ENCODE measurements at regions not wholly inside any gene's neighbourhood (a gene's known extent, or its start where the extent isn't known, plus 50 kb on each side); places are given as distances from the start of the nearest gene placed in this dataset.

DNA sequence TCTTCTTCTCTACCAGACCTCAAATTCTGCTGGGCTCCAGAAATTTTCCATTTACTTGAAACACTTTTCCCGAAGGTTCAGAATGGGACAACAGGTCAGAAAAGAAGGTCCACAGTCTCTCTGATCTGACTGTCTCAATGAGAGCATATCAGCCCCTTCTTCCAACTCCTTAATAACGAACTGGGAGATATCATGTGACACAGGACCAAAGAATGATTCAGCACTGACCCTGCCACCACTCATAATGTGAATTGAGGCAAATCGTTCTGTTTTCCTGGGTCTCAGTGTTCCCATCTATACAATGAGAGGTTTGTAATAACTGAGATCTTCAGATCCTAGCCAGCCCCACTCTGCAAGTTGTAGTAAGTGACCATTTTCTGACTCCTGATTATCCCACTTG is 500.5 kb downstream of the NTRK3 start:
- CTCF ChIA-PET, result interaction anchor here (1.1 kb wide), 1 partner anchor 39 kb away, joined by 3 read pairs; no protein-coding TSS in a partner anchor
- TF ChIP-seq, protein P1, sequence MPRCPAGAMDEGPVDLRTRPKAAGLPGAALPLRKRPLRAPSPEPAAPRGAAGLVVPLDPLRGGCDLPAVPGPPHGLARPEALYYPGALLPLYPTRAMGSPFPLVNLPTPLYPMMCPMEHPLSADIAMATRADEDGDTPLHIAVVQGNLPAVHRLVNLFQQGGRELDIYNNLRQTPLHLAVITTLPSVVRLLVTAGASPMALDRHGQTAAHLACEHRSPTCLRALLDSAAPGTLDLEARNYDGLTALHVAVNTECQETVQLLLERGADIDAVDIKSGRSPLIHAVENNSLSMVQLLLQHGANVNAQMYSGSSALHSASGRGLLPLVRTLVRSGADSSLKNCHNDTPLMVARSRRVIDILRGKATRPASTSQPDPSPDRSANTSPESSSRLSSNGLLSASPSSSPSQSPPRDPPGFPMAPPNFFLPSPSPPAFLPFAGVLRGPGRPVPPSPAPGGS (IDR thresholded peaks at IDR 0.05), result no peak
- TF ChIP-seq ZFP36 (IDR thresholded peaks at IDR 0.05; ENCODE audit: borderline replicate concordance, partially characterized antibody) (no peak), ZC3H11A (IDR thresholded peaks at IDR 0.05) (no peak), EHF (CRISPR knock-in tag; IDR thresholded peaks at IDR 0.05) (no peak), RFX5 (IDR thresholded peaks at IDR 0.05) (no peak), EHMT2 (IDR thresholded peaks at IDR 0.05; ENCODE audit: low read depth) (no peak), KDM1A (IDR thresholded peaks at IDR 0.05; ENCODE audit: low read depth) (no peak), ZSCAN20 (CRISPR knock-in tag; IDR thresholded peaks at IDR 0.05) (no peak), MYC (IDR thresholded peaks at IDR 0.05; ENCODE audit: borderline replicate concordance, low read length) (no peak), SMC3 (IDR thresholded peaks at IDR 0.05) (no peak)
- TF ChIP-seq, protein P2, sequence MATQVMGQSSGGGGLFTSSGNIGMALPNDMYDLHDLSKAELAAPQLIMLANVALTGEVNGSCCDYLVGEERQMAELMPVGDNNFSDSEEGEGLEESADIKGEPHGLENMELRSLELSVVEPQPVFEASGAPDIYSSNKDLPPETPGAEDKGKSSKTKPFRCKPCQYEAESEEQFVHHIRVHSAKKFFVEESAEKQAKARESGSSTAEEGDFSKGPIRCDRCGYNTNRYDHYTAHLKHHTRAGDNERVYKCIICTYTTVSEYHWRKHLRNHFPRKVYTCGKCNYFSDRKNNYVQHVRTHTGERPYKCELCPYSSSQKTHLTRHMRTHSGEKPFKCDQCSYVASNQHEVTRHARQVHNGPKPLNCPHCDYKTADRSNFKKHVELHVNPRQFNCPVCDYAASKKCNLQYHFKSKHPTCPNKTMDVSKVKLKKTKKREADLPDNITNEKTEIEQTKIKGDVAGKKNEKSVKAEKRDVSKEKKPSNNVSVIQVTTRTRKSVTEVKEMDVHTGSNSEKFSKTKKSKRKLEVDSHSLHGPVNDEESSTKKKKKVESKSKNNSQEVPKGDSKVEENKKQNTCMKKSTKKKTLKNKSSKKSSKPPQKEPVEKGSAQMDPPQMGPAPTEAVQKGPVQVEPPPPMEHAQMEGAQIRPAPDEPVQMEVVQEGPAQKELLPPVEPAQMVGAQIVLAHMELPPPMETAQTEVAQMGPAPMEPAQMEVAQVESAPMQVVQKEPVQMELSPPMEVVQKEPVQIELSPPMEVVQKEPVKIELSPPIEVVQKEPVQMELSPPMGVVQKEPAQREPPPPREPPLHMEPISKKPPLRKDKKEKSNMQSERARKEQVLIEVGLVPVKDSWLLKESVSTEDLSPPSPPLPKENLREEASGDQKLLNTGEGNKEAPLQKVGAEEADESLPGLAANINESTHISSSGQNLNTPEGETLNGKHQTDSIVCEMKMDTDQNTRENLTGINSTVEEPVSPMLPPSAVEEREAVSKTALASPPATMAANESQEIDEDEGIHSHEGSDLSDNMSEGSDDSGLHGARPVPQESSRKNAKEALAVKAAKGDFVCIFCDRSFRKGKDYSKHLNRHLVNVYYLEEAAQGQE (IDR thresholded peaks at IDR 0.05), result no peak
- TF ChIP-seq, protein P3, sequence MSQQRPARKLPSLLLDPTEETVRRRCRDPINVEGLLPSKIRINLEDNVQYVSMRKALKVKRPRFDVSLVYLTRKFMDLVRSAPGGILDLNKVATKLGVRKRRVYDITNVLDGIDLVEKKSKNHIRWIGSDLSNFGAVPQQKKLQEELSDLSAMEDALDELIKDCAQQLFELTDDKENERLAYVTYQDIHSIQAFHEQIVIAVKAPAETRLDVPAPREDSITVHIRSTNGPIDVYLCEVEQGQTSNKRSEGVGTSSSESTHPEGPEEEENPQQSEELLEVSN (IDR thresholded peaks at IDR 0.05; ENCODE audit: borderline replicate concordance, low read depth), result no peak
- no peak for FAIRE-seq
- H3K4me1 ChIP-seq, result peaks cover 40% of the 10 kb centered on the region
- no peak overlapping the region for H3K4me2 ChIP-seq
- WGBS (ENCODE audit: missing lambda C conversion rate), result 54% methylated on average over 3 of the region's 3 CpGs
- DNase-seq (ENCODE audit: low read depth in 1 of 2, low spot score in 1 of 2), result no peak
- no peaks in the 10 kb centered on the region for H3K9me3 ChIP-seq
- POLR2A ChIA-PET, result no interaction called here
- H3K27ac ChIP-seq, result peak overlapping the region in 1 of 2 experiments; percentile 19; a peak in 2 of 6 replicates
- ATAC-seq, result no peak
- H3K4me3 ChIP-seq, result no peak overlapping the region

DNA sequence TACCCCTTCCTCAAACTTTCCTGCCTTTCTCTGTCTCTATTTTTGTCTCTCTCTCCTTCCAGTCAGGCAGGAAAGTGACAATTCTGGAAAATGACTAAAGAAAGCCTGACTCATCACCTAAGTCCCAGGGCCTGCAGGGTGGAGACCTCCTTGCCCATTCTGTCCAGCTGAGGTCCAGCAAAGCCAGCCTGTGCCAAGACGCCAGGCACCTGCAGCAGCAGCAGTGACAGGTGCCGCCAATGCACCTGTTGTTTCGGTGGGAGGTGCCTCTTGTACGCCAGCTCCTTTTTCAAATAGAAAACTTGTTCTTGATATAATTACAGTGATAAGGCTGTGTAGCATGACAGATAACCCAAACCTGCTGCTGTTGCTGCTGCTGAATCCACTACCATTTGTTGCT is 501.3 kb downstream of the NTRK3 start:
- CTCF ChIA-PET, result interaction anchor here (1.1 kb wide), 1 partner anchor 40 kb away, joined by 3 read pairs; no protein-coding TSS in a partner anchor
- H3K4me3 ChIP-seq, result no peak overlapping the region
- peak overlapping the region in 1 of 2 experiments; percentile 73; a peak in 2 of 6 replicates for H3K27ac ChIP-seq
- H3K4me2 ChIP-seq, result 0 out of 3 replicates have a peak overlapping the region, but pooled peaks have one; percentile 8
- H3K9me3 ChIP-seq, result no peaks in the 10 kb centered on the region
- 80% methylated on average over 4 of the region's 4 CpGs for WGBS (ENCODE audit: missing lambda C conversion rate)
- FAIRE-seq (no peak), ATAC-seq (no peak), DNase-seq (ENCODE audit: low read depth in 1 of 2, low spot score in 1 of 2) (no peak)
- no peak for TF ChIP-seq RAD21 (conservative IDR thresholded peaks at IDR 0.05 in 1 of 2, IDR thresholded peaks at IDR 0.05 in 1 of 2)
- TF ChIP-seq MAFK (IDR thresholded peaks at IDR 0.05; ENCODE audit: partially characterized antibody), result peak; percentile 19
- peaks cover 40% of the 10 kb centered on the region for H3K4me1 ChIP-seq
- POLR2A ChIA-PET, result no interaction called here

DNA sequence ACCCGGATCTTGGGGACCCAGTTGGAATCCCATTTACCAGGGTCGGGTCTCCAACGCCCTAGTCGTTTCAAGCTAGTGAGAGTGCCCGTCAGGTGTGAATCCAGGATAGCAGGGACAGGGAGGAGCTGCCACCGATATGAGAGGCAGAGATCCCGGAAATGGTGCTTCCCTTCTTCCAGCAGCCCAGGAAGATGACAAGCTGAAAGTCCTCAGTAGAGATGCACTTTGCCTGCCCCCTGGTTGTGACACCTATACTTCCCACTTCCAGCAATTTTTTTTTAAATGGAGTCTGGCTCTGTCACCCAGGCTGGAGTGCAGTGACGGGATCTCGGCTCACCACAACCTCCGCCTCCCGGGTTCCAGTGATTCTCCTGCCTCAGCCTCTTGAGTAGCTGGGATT is 503.0 kb downstream of the NTRK3 start:
- DNase-seq (ENCODE audit: low read depth in 1 of 2, low spot score in 1 of 2) (peak in 1 of 2 experiments; percentile 22), FAIRE-seq (no peak), ATAC-seq (peak; percentile 14 to 21; a peak in 1 of 6 replicates)
- Histone ChIP-seq H3K4me1 (peaks cover 40% of the 10 kb centered on the region), H3K9me3 (no peaks in the 10 kb centered on the region), H3K27ac (peak overlapping the region in 1 of 2 experiments; percentile 73; a peak in 4 of 6 replicates), H3K4me3 (no peak overlapping the region), H3K4me2 (peak overlapping the region; percentile 77)
- ChIA-PET POLR2A (no interaction called here), CTCF (interaction anchor here (0.6 to 1.0 kb wide), 2 partner anchors 15 to 62 kb away, joined by 3 to 4 read pairs; no protein-coding TSS in a partner anchor)
- 41% methylated on average over 11 of the region's 11 CpGs for WGBS (ENCODE audit: missing lambda C conversion rate)
- TF ChIP-seq HOXA7 (CRISPR knock-in tag; IDR thresholded peaks at IDR 0.05) (no peak), ZNF302 (CRISPR knock-in tag; IDR thresholded peaks at IDR 0.05) (no peak), HES2 (IDR thresholded peaks at IDR 0.05) (no peak), MYC (IDR thresholded peaks at IDR 0.05; ENCODE audit: borderline replicate concordance, low read length) (no peak), ZFP36 (IDR thresholded peaks at IDR 0.05; ENCODE audit: borderline replicate concordance, partially characterized antibody) (no peak), HDAC2 (IDR thresholded peaks at IDR 0.05) (no peak), ZSCAN20 (CRISPR knock-in tag; IDR thresholded peaks at IDR 0.05) (no peak), FOSB (CRISPR knock-in tag; IDR thresholded peaks at IDR 0.05) (no peak)
- TF ChIP-seq, protein P1 (IDR thresholded peaks at IDR 0.05), result no peak
